ENCODE measurements at regions not wholly inside any gene's neighbourhood (a gene's known extent, or its start where the extent isn't known, plus 50 kb on each side); places are given as distances from the start of the nearest gene placed in this dataset.
A peak's percentile ranks its signal among the peaks of the same experiment; 100 is the strongest.

- no peak for DNase-seq
Observed at GRCh38 chrX:124862301-124862700, 457.4 kb upstream of the TEX13C start.

- DNase-seq = no peak
Observed at GRCh38 chrX:124863303-124863702, 456.4 kb upstream of the TEX13C start.

GRCh38 chrX:124887572-124887971 lies 432.1 kb upstream of the TEX13C start:
- no peak for DNase-seq

GRCh38 chrX:124895947-124896346 lies 423.7 kb upstream of the TEX13C start:
- no peak for DNase-seq

- DNase-seq = no peak
Observed at GRCh38 chrX:124902953-124903352, 416.7 kb upstream of the TEX13C start.

- no peak for DNase-seq
Observed at GRCh38 chrX:124910611-124911010, 409.1 kb upstream of the TEX13C start.

GRCh38 chrX:124917011-124917410 lies 402.7 kb upstream of the TEX13C start:
- no peak for DNase-seq

- DNase-seq = peak; percentile 40
Observed at GRCh38 chrX:124925681-124926080, 394.0 kb upstream of the TEX13C start.

GRCh38 chrX:124931241-124931640 lies 388.4 kb upstream of the TEX13C start:
- peak; percentile 52 for DNase-seq

GRCh38 chrX:124931958-124932357 lies 387.7 kb upstream of the TEX13C start:
- DNase-seq = no peak

GRCh38 chrX:124938715-124939114 lies 381.0 kb upstream of the TEX13C start:
- no peak for DNase-seq

- no peak for DNase-seq
Observed at GRCh38 chrX:124940531-124940930, 379.1 kb upstream of the TEX13C start.

GRCh38 chrX:124954402-124954801 lies 365.3 kb upstream of the TEX13C start:
- no peak for DNase-seq

GRCh38 chrX:124960454-124960853 lies 359.2 kb upstream of the TEX13C start:
- DNase-seq = no peak

- no peak for DNase-seq
Observed at GRCh38 chrX:124963717-124964116, 356.0 kb upstream of the TEX13C start, which contains the start of gene TENM1. TENM1 (minus strand) TSS chrX:124963817.

GRCh38 chrX:124975456-124975855 lies 344.2 kb upstream of the TEX13C start:
- no peak for DNase-seq

GRCh38 chrX:124981420-124981819 lies 338.3 kb upstream of the TEX13C start:
- DNase-seq = no peak

- no peak for DNase-seq
Observed at GRCh38 chrX:124984140-124984813, 335.4 kb upstream of the TEX13C start.

- DNase-seq = no peak
Observed at GRCh38 chrX:124986284-124986683, 333.4 kb upstream of the TEX13C start.

GRCh38 chrX:124993735-124994134 lies 325.9 kb upstream of the TEX13C start:
- DNase-seq = no peak

GRCh38 chrX:124994404-124994803 lies 325.3 kb upstream of the TEX13C start:
- DNase-seq = no peak

- no peak for DNase-seq
Observed at GRCh38 chrX:125003746-125004446, 315.8 kb upstream of the TEX13C start.

GRCh38 chrX:125004799-125005198 lies 314.9 kb upstream of the TEX13C start:
- no peak for DNase-seq

GRCh38 chrX:125005863-125006262 lies 313.8 kb upstream of the TEX13C start:
- DNase-seq = no peak

- no peak for DNase-seq
Observed at GRCh38 chrX:125006704-125007103, 313.0 kb upstream of the TEX13C start.

Data from NCI-H510A treated with DMSO at 0.1 percent for 48 hours (cell line).